WERI-Rb-1 (cell line): ENCODE measurements at regions not wholly inside any gene's neighbourhood (a gene's known extent, or its start where the extent isn't known, plus 50 kb on each side); places are given as distances from the start of the nearest gene placed in this dataset.
"Not testable (repeated sequence)": the region's sequence is repeated elsewhere in the genome, so short reads cannot be mapped to it uniquely, and the experiment has no call there.

Experiments used
- DNase-seq: peaks from one replicate; pipeline ENCODE4 v3.0.0-alpha.2; 2020
- H3K27ac ChIP-seq: fragments of 250-450 bp; sonication (Bioruptor Pico); 2 replicates; pipeline ENCODE4 v1.5.1; 2020; ENCODE audit warnings: mild to moderate bottlenecking, moderate library complexity
- H3K27me3 ChIP-seq: fragments of 250-450 bp; sonication (Bioruptor Pico); 2 replicates; pipeline ENCODE4 v1.5.1; 2021; ENCODE audit warnings: mild to moderate bottlenecking, low read depth, moderate library complexity; ENCODE audit not compliant: insufficient read depth, severe bottlenecking
- H3K36me3 ChIP-seq: fragments of 250-450 bp; sonication (Bioruptor Pico); 2 replicates; pipeline ENCODE4 v1.5.1; 2020; ENCODE audit warnings: mild to moderate bottlenecking, moderate library complexity
- H3K4me3 ChIP-seq: 2 replicates; pipeline ENCODE4 v1.5.1; 2011; ENCODE audit warnings: low read depth, mild to moderate bottlenecking, control low read depth, low read length
- H3K9me3 ChIP-seq: fragments of 250-450 bp; sonication (Bioruptor Pico); 2 replicates; pipeline ENCODE4 v1.5.1; 2021; ENCODE audit warnings: mild to moderate bottlenecking, moderate library complexity; ENCODE audit not compliant: severe bottlenecking
- TF ChIP-seq, protein P1 (sequence below): IDR thresholded peaks from 2 replicates; pipeline ENCODE4 v1.5.1; 2011; ENCODE audit warnings: low read depth, mild to moderate bottlenecking, control low read depth, inconsistent platforms, low read length

DNA sequence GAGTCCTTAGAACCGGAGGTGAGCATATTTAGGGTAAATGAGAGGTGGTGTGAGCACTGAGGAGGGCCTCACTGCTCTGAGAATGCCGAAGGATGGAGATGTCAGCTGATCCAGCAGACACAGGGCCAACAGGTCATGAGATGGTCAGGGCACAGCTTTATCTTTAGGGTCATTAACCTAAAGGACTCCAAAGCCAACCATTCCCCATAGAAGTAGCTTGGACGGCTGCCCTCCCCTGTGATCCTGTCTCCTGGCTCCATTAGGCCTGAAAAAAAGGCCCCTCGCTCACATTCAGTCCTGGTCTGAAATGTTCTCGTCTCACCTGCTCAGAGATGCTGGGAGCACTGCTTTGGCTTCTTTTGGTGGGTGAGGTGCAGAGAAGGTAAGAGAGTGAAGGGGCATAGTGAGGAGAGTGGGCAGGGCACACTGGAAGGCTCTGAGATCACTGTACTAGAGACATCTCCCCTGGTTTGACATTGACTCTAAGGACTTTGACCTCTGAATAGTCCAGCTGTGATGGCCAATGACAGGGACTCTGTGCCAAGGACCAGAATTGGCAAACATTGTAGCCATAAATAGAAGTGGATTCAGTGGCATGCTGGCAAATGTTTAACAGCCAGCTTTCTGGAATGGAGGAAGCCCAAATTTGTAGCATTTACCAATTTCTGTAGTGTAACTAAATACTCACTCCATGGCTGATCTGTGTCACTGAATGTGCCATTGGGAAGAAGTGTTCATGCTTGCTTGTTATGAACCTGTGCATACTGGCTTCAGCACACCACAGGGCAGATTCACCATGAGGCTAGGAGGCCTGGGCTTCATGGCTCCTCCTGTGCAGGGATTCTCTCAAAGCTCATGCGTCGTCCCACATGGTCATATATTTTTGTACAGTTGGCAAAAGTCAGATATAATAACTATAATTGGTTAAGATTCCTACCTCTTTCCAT is 76.2 kb upstream of the MRPS22 start:
- Histone ChIP-seq H3K4me3 (no peak overlapping the region), H3K27me3 (no peaks in the 10 kb centered on the region), H3K27ac (no peak overlapping the region), H3K9me3 (no peaks in the 10 kb centered on the region), H3K36me3 (no peaks in the 10 kb centered on the region)
- no peak for DNase-seq
- TF ChIP-seq, protein P1, sequence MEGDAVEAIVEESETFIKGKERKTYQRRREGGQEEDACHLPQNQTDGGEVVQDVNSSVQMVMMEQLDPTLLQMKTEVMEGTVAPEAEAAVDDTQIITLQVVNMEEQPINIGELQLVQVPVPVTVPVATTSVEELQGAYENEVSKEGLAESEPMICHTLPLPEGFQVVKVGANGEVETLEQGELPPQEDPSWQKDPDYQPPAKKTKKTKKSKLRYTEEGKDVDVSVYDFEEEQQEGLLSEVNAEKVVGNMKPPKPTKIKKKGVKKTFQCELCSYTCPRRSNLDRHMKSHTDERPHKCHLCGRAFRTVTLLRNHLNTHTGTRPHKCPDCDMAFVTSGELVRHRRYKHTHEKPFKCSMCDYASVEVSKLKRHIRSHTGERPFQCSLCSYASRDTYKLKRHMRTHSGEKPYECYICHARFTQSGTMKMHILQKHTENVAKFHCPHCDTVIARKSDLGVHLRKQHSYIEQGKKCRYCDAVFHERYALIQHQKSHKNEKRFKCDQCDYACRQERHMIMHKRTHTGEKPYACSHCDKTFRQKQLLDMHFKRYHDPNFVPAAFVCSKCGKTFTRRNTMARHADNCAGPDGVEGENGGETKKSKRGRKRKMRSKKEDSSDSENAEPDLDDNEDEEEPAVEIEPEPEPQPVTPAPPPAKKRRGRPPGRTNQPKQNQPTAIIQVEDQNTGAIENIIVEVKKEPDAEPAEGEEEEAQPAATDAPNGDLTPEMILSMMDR = no peak

DNA sequence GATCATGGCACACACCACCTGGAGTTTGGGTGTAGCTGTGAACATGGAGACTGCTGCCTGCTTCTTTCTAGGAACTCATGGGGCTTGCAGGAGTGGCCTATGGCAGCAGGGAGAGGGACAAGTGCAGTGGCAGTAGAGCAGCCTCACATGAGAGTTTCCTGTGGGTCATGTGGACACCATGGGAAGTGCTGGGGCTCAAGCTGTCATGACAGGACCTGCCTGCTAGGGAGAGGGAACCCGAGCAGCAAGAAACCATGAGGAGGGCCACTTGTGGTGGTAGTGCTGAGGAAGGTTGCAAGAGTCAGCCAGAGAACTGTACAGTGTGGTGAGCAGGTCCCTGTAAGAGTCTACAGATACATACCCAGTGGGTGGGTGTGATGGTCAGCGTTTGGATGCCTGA is 73.8 kb upstream of the MRPS22 start:
- no peak for DNase-seq
- Histone ChIP-seq H3K9me3 (no peaks in the 10 kb centered on the region), H3K27ac (no peak overlapping the region), H3K36me3 (no peaks in the 10 kb centered on the region), H3K27me3 (no peaks in the 10 kb centered on the region), H3K4me3 (no peak overlapping the region)
- TF ChIP-seq, protein P1 = no peak

DNA sequence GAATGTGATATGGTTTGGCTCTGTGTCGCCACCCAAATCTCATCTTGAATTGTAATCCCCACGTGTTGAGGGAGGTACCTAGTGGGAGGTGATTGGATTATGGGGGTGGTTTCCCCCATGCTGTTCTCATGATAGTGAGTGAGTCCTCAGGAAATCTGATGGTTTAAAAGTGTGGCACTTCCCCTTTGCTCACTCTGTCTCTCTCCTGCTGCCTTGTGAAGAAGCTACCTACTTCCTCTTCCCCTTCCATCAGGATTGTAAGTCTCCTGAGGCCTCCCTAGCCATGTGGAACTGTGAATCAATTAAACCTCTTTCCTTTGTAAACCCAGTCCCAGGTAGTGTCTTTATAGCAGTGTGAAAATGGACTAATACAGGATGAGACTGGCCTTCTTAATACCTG is 73.2 kb upstream of the MRPS22 start:
- H3K9me3 ChIP-seq, H3K36me3 ChIP-seq, H3K27me3 ChIP-seq, DNase-seq, H3K27ac ChIP-seq, H3K4me3 ChIP-seq: not testable (repeated sequence)

DNA sequence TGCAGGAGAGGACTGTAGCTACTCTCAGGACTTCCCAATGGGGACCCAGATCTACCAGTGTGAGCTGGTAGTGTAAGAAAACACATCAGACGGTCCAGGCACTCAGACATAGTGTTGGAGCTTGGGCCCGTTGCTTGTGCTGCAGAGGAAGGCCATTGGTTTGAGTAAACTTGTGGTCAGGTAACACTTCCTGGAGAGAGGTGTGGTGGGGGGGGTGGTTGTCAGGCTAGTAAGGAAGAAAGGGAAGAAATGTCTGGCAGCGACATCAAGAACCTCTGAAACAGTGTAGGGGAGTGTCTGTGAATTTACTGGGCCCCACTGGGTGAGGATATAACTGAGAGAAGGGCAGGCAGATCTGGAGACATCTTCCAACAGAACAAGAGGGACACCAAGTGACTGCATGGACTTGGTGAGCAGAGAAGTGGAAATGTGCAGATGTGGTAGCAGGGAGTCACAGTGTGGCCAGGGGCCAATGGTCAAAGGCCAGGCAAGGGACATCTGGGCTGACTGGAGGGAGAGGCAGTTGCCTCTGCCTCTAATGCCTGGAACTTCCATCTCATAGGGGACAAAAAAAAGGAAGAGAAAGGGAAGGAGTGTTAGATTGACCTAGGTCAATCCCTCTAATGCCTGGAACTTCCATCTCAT is 63.7 kb upstream of the MRPS22 start:
- DNase-seq = no peak

DNA sequence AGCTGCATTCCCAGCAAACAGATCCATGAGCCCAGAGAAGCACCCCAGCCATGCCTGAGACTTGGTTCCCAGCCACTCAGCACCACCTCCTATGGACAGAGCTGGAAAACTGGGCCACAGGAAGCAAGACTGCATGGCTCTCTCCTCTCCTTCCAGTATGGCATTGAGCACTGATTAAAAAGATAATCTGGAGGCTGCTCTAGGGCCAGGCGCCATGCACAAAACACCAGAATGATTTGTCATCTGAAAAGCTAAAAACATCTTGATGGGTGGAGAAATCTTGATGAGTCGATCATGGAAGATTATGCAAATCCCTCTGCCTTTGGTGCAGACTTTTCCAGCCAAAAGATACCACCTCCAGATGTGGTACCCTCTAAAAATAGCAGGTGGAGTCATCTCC is 62.7 kb upstream of the MRPS22 start:
- peak overlapping the region; percentile 14; the same call in 1 of the 2 replicates for H3K27ac ChIP-seq
- H3K9me3 ChIP-seq = no peaks in the 10 kb centered on the region
- no peaks in the 10 kb centered on the region for H3K36me3 ChIP-seq
- no peak overlapping the region for H3K4me3 ChIP-seq
- TF ChIP-seq, protein P1 = peak; percentile 15; the same call in 1 of the 2 replicates
- DNase-seq = no peak
- H3K27me3 ChIP-seq = no peaks in the 10 kb centered on the region

More for the DNA sequence above, 63.7 kb upstream of the MRPS22 start:
- no peaks in the 10 kb centered on the region for H3K27me3 ChIP-seq
- no peaks in the 10 kb centered on the region for H3K9me3 ChIP-seq
- no peaks in the 10 kb centered on the region for H3K36me3 ChIP-seq
- H3K4me3 ChIP-seq = no peak overlapping the region
- TF ChIP-seq, protein P1 = no peak
- H3K27ac ChIP-seq = no peak overlapping the region

DNA sequence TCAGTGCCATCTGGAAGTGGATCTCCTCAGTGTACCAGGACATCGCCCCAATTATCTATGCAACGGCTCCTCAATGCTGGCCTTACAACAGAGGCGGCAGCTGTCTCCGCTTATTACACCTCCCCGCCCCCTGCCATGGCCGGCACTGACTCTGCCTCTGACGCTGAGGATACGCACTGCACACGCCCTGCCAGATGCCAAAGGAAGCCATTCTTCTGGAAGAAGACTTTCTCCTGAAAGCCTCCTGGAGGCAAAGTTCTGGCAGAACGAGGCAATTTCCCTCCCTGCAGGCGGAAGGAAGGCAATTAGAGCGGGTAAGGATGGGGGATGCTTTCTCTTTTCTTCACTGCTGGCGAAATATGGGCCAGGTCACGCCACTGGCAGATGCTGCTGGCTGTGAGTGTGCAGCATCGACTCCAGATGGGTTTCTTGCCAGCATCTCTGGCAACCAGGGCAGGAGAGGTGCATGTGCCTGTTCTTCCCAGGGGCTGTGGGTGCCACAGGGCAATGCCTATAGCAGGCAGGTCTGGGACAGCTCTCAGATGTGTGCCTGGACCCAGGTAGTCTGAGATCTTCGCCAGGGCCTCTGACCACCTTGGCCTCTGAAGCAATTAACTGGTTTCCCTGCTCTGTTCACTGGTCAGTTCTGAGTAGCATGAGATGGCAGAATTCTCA is 62.2 kb upstream of the MRPS22 start:
- Histone ChIP-seq H3K27me3 (no peaks in the 10 kb centered on the region), H3K27ac (no peak overlapping the region; the same call in 1 of the 2 replicates), H3K36me3 (no peaks in the 10 kb centered on the region), H3K4me3 (no peak overlapping the region), H3K9me3 (no peaks in the 10 kb centered on the region)
- TF ChIP-seq, protein P1 = no peak
- peak; percentile 49 for DNase-seq
